ENCODE measurements at regions not wholly inside any gene's neighbourhood (a gene's known extent, or its start where the extent isn't known, plus 50 kb on each side); places are given as distances from the start of the nearest gene placed in this dataset.

DNA sequence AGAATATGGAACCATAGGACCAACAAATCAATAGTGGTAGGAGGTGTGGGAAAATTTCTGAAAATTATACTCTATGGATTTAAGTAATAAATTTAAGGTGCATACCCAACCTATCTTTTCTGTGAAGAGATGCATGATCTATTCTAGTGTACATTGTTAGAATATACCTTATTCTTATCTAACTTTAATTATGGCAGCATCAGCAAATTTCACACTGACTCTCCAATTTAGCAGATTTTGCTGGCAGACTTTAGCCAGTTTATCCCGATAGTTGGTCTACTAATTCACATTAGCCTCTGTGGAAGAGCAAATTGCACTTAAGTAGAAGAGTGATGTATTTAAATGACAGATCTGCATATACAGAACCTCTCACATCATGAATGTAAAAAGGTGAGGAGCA lies 400.0 kb downstream of the PLA2G4A start:
- TF ChIP-seq, protein P1, sequence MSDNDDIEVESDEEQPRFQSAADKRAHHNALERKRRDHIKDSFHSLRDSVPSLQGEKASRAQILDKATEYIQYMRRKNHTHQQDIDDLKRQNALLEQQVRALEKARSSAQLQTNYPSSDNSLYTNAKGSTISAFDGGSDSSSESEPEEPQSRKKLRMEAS (IDR thresholded peaks at IDR 0.05) = no peak
- no peak for TF ChIP-seq EP300 (IDR thresholded peaks at IDR 0.05; ENCODE audit: borderline replicate concordance)
- TF ChIP-seq CREB1 (IDR thresholded peaks at IDR 0.05; ENCODE audit: low read depth) = no peak
- no peak for TF ChIP-seq TAF1 (IDR thresholded peaks at IDR 0.05; ENCODE audit: low read depth)
- TF ChIP-seq TCF12 (IDR thresholded peaks at IDR 0.05; ENCODE audit: low read depth) = no peak
- no peak for TF ChIP-seq ZBTB7A (IDR thresholded peaks at IDR 0.05; ENCODE audit: low read depth)
- no peak for TF ChIP-seq YY1 (IDR thresholded peaks at IDR 0.05; ENCODE audit: low read depth)
- no peak for TF ChIP-seq FOXM1 (IDR thresholded peaks at IDR 0.05; ENCODE audit: borderline replicate concordance, low read depth)
- no peak for TF ChIP-seq CEBPB (IDR thresholded peaks at IDR 0.05)
- no peak for TF ChIP-seq RAD21 (IDR thresholded peaks at IDR 0.05; ENCODE audit: low read depth)
- TF ChIP-seq TEAD4 (IDR thresholded peaks at IDR 0.05) = no peak
- TF ChIP-seq, protein P2, sequence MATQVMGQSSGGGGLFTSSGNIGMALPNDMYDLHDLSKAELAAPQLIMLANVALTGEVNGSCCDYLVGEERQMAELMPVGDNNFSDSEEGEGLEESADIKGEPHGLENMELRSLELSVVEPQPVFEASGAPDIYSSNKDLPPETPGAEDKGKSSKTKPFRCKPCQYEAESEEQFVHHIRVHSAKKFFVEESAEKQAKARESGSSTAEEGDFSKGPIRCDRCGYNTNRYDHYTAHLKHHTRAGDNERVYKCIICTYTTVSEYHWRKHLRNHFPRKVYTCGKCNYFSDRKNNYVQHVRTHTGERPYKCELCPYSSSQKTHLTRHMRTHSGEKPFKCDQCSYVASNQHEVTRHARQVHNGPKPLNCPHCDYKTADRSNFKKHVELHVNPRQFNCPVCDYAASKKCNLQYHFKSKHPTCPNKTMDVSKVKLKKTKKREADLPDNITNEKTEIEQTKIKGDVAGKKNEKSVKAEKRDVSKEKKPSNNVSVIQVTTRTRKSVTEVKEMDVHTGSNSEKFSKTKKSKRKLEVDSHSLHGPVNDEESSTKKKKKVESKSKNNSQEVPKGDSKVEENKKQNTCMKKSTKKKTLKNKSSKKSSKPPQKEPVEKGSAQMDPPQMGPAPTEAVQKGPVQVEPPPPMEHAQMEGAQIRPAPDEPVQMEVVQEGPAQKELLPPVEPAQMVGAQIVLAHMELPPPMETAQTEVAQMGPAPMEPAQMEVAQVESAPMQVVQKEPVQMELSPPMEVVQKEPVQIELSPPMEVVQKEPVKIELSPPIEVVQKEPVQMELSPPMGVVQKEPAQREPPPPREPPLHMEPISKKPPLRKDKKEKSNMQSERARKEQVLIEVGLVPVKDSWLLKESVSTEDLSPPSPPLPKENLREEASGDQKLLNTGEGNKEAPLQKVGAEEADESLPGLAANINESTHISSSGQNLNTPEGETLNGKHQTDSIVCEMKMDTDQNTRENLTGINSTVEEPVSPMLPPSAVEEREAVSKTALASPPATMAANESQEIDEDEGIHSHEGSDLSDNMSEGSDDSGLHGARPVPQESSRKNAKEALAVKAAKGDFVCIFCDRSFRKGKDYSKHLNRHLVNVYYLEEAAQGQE (IDR thresholded peaks at IDR 0.05; ENCODE audit: low read depth) = no peak
- TF ChIP-seq, protein P3, sequence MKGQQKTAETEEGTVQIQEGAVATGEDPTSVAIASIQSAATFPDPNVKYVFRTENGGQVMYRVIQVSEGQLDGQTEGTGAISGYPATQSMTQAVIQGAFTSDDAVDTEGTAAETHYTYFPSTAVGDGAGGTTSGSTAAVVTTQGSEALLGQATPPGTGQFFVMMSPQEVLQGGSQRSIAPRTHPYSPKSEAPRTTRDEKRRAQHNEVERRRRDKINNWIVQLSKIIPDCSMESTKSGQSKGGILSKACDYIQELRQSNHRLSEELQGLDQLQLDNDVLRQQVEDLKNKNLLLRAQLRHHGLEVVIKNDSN (IDR thresholded peaks at IDR 0.05) = no peak
- TF ChIP-seq EGR1 (IDR thresholded peaks at IDR 0.05) = no peak
- TF ChIP-seq NFIC (IDR thresholded peaks at IDR 0.05) = no peak

DNA sequence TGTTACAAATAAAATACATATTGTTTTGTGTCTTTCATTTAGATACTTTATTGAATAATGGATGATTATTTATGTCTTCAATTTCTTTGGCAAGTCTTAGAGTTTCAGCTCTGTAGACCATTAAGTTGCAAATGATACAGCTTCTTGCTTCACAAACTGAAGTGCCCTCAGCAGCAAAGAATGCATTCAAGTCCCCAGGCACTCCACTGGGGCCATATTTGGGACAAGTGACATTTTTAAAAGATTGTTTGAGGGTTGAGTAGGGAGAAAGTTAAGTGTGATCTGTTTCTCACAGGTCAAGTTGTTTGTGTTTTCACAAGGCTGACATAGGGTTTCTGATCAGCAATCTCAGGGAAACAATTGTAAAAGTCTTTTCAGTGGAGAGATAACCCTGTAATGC lies 400.7 kb downstream of the PLA2G4A start:
- no peak for TF ChIP-seq CEBPB (IDR thresholded peaks at IDR 0.05)
- TF ChIP-seq EGR1 (IDR thresholded peaks at IDR 0.05) = no peak

DNA sequence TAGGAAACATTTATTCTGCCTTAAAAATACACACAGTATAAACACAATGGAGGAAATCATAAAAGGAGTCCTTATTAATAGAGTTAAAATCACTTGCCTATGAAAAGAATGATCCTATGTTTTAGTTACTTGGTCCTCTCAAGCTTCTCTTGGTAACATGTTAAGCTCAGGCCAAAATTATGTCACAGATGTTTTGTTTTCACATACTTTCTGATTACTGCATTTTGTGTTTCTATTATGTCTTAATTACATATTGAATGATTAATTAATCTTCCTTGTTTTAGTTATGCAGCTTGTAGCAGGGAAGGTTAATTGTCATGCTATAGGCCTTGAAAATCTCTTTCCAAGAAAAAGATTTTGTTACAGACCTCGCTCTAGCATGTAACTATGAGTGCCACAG lies 406.0 kb downstream of the PLA2G4A start:
- TF ChIP-seq, protein P3 (IDR thresholded peaks at IDR 0.05) = no peak
- TF ChIP-seq FOXM1 (IDR thresholded peaks at IDR 0.05; ENCODE audit: borderline replicate concordance, low read depth) (no peak), TEAD4 (IDR thresholded peaks at IDR 0.05) (no peak), YY1 (IDR thresholded peaks at IDR 0.05; ENCODE audit: low read depth) (no peak)

DNA sequence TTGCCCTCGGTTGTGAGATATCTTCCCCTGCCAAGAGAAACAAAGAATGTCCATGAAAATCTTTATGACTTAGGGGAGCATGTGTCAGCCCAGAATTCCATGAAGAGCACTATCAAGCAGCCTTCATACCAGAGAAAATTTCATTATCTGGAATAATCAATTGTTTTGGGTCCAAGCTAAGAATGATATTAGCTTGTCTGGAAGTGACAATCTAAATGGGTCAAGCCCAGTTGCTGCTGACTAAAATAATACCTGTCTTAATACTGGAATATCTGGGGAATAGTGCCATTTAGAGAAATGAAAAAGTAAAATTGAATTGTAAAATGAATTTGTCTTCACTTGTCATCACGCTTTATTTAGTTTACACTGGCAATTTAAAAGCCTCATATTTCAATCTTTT lies 407.4 kb downstream of the PLA2G4A start:
- TF ChIP-seq EP300 (IDR thresholded peaks at IDR 0.05; ENCODE audit: borderline replicate concordance) (no peak), FOXM1 (IDR thresholded peaks at IDR 0.05; ENCODE audit: borderline replicate concordance, low read depth) (no peak), TEAD4 (IDR thresholded peaks at IDR 0.05) (no peak), YY1 (IDR thresholded peaks at IDR 0.05; ENCODE audit: low read depth) (no peak), ZBTB7A (IDR thresholded peaks at IDR 0.05; ENCODE audit: low read depth) (no peak), RAD21 (IDR thresholded peaks at IDR 0.05; ENCODE audit: low read depth) (no peak), EGR1 (IDR thresholded peaks at IDR 0.05) (no peak), TAF1 (IDR thresholded peaks at IDR 0.05; ENCODE audit: low read depth) (no peak), NFIC (IDR thresholded peaks at IDR 0.05) (no peak), CREB1 (IDR thresholded peaks at IDR 0.05; ENCODE audit: low read depth) (no peak), TCF12 (IDR thresholded peaks at IDR 0.05; ENCODE audit: low read depth) (no peak)
- TF ChIP-seq, protein P3 (IDR thresholded peaks at IDR 0.05) = no peak
- TF ChIP-seq, protein P2 (IDR thresholded peaks at IDR 0.05; ENCODE audit: low read depth) = no peak

DNA sequence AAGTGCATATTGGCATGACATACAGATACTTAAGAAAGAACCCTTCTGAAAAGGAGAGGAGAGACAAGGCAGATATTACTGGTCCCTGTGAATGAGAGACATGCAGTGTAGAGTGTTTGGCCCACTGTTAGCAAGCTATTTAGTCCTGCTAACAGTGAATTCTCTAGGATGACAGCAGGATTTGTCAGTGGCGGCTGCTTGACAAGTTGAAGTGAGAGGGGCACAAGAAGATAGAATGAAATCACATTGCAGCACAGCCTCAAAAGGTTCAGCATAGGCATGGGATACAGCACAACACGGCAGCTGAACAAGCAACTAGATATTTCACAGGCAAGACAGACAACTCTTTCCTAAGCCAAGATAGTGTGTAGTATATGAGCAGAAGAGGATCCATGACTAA lies 407.9 kb downstream of the PLA2G4A start:
- no peak for TF ChIP-seq TCF12 (IDR thresholded peaks at IDR 0.05; ENCODE audit: low read depth)
- TF ChIP-seq NFIC (IDR thresholded peaks at IDR 0.05) = no peak
- TF ChIP-seq, protein P2 (IDR thresholded peaks at IDR 0.05; ENCODE audit: low read depth) = no peak
- TF ChIP-seq YY1 (IDR thresholded peaks at IDR 0.05; ENCODE audit: low read depth) = no peak
- TF ChIP-seq EGR1 (IDR thresholded peaks at IDR 0.05) = no peak
- no peak for TF ChIP-seq EP300 (IDR thresholded peaks at IDR 0.05; ENCODE audit: borderline replicate concordance)
- TF ChIP-seq TEAD4 (IDR thresholded peaks at IDR 0.05) = no peak
- TF ChIP-seq, protein P1 (IDR thresholded peaks at IDR 0.05) = no peak
- no peak for TF ChIP-seq ZBTB7A (IDR thresholded peaks at IDR 0.05; ENCODE audit: low read depth)
- TF ChIP-seq, protein P3 (IDR thresholded peaks at IDR 0.05) = no peak
- no peak for TF ChIP-seq RAD21 (IDR thresholded peaks at IDR 0.05; ENCODE audit: low read depth)
- no peak for TF ChIP-seq CREB1 (IDR thresholded peaks at IDR 0.05; ENCODE audit: low read depth)
- TF ChIP-seq TAF1 (IDR thresholded peaks at IDR 0.05; ENCODE audit: low read depth) = no peak
- no peak for TF ChIP-seq FOXM1 (IDR thresholded peaks at IDR 0.05; ENCODE audit: borderline replicate concordance, low read depth)
- TF ChIP-seq CEBPB (IDR thresholded peaks at IDR 0.05) = no peak
